ENCODE measurements at regions not wholly inside any gene's neighbourhood (a gene's known extent, or its start where the extent isn't known, plus 50 kb on each side); places are given as distances from the start of the nearest gene placed in this dataset.

GRCh38 chr3:29065211-29065785, 215.6 kb upstream of the RBMS3 start:
- TF ChIP-seq POLR2AphosphoS5 (IDR thresholded peaks at IDR 0.05) = peak in 1 of 3 donors; percentile 33
- no peak for TF ChIP-seq CTCF (IDR thresholded peaks at IDR 0.05)

All from transverse colon (tissue), 4 donors.